ENCODE measurements at regions not wholly inside any gene's neighbourhood (a gene's known extent, or its start where the extent isn't known, plus 50 kb on each side); places are given as distances from the start of the nearest gene placed in this dataset.

DNA sequence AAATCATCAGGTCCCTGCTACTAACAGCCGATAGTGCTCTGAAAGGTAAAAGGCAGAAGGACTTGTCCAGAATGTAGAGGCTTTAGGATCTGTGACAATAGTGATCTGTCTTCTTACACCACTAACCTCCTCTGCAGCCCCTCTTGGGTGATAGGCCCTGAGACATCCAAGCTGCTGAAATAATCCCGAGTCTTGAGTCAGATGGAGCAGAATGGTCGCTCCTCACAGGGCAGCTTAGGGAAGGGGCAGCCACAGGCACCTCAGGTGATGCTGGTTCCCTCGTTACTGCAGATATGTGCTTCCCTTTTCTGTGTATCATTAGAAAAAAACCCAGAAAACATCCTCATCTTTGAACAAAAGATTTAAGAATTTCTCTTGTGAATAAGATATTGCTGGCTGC is 157.1 kb upstream of the DLX2 start:
- Mint-ChIP-seq H3K27ac (peak overlapping the region; percentile 88), H3K4me3 (no peak overlapping the region), H3K36me3 (no peaks in the 10 kb centered on the region), H3K27me3 (ENCODE audit: insufficient read depth, low read depth) (peaks cover 6% of the 10 kb centered on the region), H3K9me3 (peaks cover 6% of the 10 kb centered on the region), H3K4me1 (peaks cover 42% of the 10 kb centered on the region)
- Histone ChIP-seq H3K4me2 (peak overlapping the region; percentile 28), H3K27ac (no peak overlapping the region), H3K4me3 (no peak overlapping the region), H2AFZ (replicated peaks) (no peak overlapping the region), H3K9ac (no peak overlapping the region), H3K36me3 (no peaks in the 10 kb centered on the region), H4K20me1 (ENCODE audit: low read depth) (no peaks in the 10 kb centered on the region), H3K4me1 (peaks cover 21% of the 10 kb centered on the region), H3K27me3 (no peaks in the 10 kb centered on the region), H3K79me2 (ENCODE audit: low read depth) (no peaks in the 10 kb centered on the region), H3K9me3 (ENCODE audit: low read depth) (no peaks in the 10 kb centered on the region), H3F3A (ENCODE audit: low read depth) (peaks cover 5% of the 10 kb centered on the region)
- DNase-seq (ENCODE audit: low spot score): peak; percentile 15
- TF ChIP-seq EZH2phosphoT487 (IDR thresholded peaks at IDR 0.05): no peak
- no peak for TF ChIP-seq EZH2 (IDR thresholded peaks at IDR 0.05)
- TF ChIP-seq, protein P1, sequence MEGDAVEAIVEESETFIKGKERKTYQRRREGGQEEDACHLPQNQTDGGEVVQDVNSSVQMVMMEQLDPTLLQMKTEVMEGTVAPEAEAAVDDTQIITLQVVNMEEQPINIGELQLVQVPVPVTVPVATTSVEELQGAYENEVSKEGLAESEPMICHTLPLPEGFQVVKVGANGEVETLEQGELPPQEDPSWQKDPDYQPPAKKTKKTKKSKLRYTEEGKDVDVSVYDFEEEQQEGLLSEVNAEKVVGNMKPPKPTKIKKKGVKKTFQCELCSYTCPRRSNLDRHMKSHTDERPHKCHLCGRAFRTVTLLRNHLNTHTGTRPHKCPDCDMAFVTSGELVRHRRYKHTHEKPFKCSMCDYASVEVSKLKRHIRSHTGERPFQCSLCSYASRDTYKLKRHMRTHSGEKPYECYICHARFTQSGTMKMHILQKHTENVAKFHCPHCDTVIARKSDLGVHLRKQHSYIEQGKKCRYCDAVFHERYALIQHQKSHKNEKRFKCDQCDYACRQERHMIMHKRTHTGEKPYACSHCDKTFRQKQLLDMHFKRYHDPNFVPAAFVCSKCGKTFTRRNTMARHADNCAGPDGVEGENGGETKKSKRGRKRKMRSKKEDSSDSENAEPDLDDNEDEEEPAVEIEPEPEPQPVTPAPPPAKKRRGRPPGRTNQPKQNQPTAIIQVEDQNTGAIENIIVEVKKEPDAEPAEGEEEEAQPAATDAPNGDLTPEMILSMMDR (IDR thresholded peaks at IDR 0.05): no peak

DNA sequence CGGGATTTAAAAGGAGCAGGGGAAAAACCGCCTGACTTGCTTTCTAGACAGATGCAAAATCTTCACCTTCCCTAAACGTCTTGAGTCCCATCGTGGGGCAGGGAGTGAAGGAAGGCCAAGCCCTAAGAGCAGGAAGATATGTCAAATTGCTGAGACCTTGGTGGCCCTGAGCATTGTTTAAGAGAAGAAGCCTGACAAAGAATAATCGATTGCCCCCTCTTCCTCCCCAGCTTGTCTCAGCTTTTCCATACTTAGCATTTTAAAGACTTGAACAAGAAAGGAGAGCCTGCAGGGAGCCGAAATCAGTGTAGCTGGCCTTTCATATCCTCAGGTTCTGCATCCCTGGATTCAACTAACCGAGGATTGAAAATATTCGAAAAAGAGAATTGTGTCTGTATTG is 157.6 kb upstream of the DLX2 start:
- DNase-seq (ENCODE audit: low spot score): no peak
- H3K79me2 ChIP-seq (ENCODE audit: low read depth): no peaks in the 10 kb centered on the region
- peaks cover 11% of the 10 kb centered on the region for H3K9me3 Mint-ChIP-seq
- H3K9me3 ChIP-seq (ENCODE audit: low read depth): no peaks in the 10 kb centered on the region
- peak overlapping the region; percentile 28 for H3K4me2 ChIP-seq
- peaks cover 21% of the 10 kb centered on the region for H3K4me1 ChIP-seq
- H2AFZ ChIP-seq (replicated peaks): peak overlapping the region; percentile 7
- peak overlapping the region; percentile 88 for H3K27ac Mint-ChIP-seq
- H3K27me3 Mint-ChIP-seq (ENCODE audit: insufficient read depth, low read depth): peaks cover 7% of the 10 kb centered on the region
- H3F3A ChIP-seq (ENCODE audit: low read depth): peaks cover 5% of the 10 kb centered on the region
- TF ChIP-seq, protein P1 (IDR thresholded peaks at IDR 0.05): no peak
- H3K27ac ChIP-seq: no peak overlapping the region
- H4K20me1 ChIP-seq (ENCODE audit: low read depth): no peaks in the 10 kb centered on the region
- H3K36me3 ChIP-seq: no peaks in the 10 kb centered on the region
- no peak overlapping the region for H3K9ac ChIP-seq
- H3K27me3 ChIP-seq: no peaks in the 10 kb centered on the region
- H3K36me3 Mint-ChIP-seq: no peaks in the 10 kb centered on the region
- H3K4me3 Mint-ChIP-seq: no peak overlapping the region
- no peak overlapping the region for H3K4me3 ChIP-seq
- H3K4me1 Mint-ChIP-seq: peaks cover 42% of the 10 kb centered on the region

DNA sequence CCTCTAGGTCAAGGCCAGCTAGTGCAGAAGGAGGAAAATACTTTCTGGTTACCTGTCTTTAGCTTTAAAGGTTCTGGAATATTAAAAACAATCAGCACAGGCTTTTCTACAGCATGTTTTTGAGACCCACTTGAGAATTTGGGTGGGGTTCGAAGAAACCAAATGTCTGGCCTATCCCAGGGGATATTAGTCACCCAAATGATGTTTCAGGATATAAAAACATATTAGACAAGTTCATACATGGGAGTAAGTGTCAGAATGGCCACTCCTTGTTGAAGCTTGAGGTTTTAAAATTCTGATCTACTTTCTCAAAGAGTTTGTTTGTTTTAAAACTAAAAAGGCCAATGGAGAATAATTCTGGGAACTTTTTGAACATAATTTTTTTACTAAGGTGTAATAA is 158.6 kb upstream of the DLX2 start:
- no peaks in the 10 kb centered on the region for H3K27me3 ChIP-seq
- no peak overlapping the region for H3K9ac ChIP-seq
- H4K20me1 ChIP-seq (ENCODE audit: low read depth): no peaks in the 10 kb centered on the region
- Mint-ChIP-seq H3K27ac (peak overlapping the region; percentile 88), H3K4me1 (peaks cover 38% of the 10 kb centered on the region), H3K9me3 (peaks cover 17% of the 10 kb centered on the region), H3K4me3 (no peak overlapping the region), H3K36me3 (no peaks in the 10 kb centered on the region), H3K27me3 (ENCODE audit: insufficient read depth, low read depth) (peaks cover 7% of the 10 kb centered on the region)
- TF ChIP-seq, protein P1 (IDR thresholded peaks at IDR 0.05): no peak
- no peak for TF ChIP-seq EZH2phosphoT487 (IDR thresholded peaks at IDR 0.05)
- no peak for TF ChIP-seq EZH2 (IDR thresholded peaks at IDR 0.05)
- H3K36me3 ChIP-seq: no peaks in the 10 kb centered on the region
- H3K4me2 ChIP-seq: no peak overlapping the region
- H3K4me3 ChIP-seq: no peak overlapping the region
- no peak overlapping the region for H3K27ac ChIP-seq
- peaks cover 5% of the 10 kb centered on the region for H3F3A ChIP-seq (ENCODE audit: low read depth)
- peaks cover 21% of the 10 kb centered on the region for H3K4me1 ChIP-seq
- H2AFZ ChIP-seq (replicated peaks): no peak overlapping the region
- no peaks in the 10 kb centered on the region for H3K79me2 ChIP-seq (ENCODE audit: low read depth)
- no peaks in the 10 kb centered on the region for H3K9me3 ChIP-seq (ENCODE audit: low read depth)
- DNase-seq (ENCODE audit: low spot score): no peak

Measured in neural progenitor cell (in vitro differentiated cells).